GM18870 (cell line): ENCODE measurements at regions not wholly inside any gene's neighbourhood (a gene's known extent, or its start where the extent isn't known, plus 50 kb on each side); places are given as distances from the start of the nearest gene placed in this dataset.
"Not testable (repeated sequence)": the region's sequence is repeated elsewhere in the genome, so short reads cannot be mapped to it uniquely, and the experiment has no call there.

Experiments used
- ATAC-seq: cut with Tn5 transposase; IDR thresholded peaks from one replicate; pipeline ENCODE4 v1.9.1; 2021; ENCODE audit warnings: moderate library complexity; ENCODE audit not compliant: unreplicated experiment

DNA sequence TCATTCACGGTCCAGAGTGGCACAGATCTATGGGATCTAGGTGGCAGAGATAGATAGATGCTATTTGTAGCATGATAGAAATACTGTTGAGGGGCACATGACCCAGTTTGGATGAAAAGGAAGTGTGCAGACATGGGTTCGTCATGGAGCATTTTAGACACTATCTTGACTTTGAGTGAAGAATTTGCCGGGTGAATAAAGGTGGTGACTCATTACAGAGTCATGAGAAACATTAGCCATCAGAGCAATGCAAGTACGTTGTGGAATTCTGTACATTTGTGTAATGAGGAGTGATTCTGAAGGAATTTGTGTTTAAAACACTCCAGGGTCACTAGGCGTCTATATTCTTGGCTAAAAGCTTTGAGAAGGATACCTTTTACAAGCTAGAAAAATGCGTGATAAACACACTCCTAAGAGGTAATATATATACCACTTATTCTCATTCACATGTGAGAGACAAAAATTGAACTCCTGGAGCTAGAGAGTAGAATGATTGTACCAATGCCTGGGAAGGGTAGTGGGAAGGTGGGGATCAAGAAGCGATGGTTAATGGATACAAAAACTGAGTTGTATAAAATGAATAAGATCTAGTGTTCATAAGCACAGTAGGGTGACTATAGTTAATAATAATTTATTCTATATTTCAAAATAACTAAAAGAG is 593.7 kb upstream of the LUZP2 start:
- no peak for ATAC-seq

DNA sequence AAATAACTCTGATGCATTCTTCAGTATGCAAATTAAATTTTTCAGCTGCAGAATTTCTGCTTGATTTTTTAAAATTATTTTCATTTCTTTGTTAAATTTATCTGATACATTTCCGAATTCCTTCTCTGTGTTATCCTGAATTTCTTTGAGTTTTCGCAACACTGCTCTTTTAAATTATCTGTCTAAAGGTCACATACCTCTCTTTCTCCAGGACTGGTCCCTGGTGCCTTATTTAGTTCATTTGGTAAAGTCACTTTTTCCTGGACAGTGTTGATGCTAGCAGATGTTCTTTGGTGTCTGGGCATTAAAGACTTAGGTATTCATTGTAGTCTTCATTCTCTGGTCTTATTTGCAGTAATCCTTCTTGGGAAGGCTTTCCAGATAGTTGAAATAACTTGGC is 577.4 kb upstream of the LUZP2 start:
- no peak for ATAC-seq

GRCh38 chr11:23923357-23923756 is 573.5 kb upstream of the LUZP2 start:
- no peak for ATAC-seq

DNA sequence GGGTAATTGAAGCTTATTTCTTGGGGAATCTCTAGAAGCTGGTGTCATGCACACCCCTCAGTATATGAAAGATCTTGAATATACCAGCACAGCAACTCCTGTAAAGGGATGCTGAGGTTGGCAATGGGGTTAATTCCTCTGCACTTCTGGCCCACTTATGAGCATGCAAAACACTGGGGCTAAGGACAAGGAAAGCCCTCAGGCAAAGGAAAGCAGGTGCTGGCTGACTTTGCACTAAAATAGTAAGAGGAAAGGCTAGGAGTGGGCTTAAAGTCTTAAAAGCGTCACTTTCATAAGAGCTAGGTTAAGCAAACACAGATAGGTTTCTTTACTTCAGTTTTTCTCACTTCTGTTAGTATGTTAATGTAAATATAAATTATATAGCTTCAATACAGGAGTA is 572.6 kb upstream of the LUZP2 start:
- no peak for ATAC-seq

GRCh38 chr11:23931443-23931842 is 565.4 kb upstream of the LUZP2 start:
- no peak for ATAC-seq

DNA sequence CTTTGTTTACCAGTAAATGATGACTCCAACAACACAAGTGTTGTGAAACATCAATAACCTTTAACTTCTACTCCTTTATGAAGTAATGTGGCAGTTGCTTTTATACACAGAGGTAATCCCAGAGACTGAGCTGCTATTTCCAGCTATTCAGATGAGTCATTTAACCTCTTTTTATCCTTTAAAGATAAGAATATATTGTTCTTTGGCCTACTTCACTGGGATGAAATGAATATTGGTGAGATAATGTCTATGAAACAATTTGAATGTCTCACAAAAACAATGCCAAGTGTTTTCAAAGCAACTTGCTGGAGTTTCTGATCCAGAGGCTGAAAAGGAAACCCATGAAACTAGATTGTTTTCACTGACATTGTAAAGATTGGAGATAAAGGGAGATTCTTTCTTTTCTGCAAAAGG is 564.4 kb upstream of the LUZP2 start:
- ATAC-seq: no peak

GRCh38 chr11:23933721-23934120 is 563.1 kb upstream of the LUZP2 start:
- no peak for ATAC-seq

- not testable (repeated sequence) for ATAC-seq
Measured at GRCh38 chr11:23934671-23935270, 562.1 kb upstream of the LUZP2 start.

GRCh38 chr11:23942117-23942815 is 554.6 kb upstream of the LUZP2 start:
- not testable (repeated sequence) for ATAC-seq

- ATAC-seq: no peak
Measured at GRCh38 chr11:23944923-23945322, 551.9 kb upstream of the LUZP2 start.

GRCh38 chr11:23947883-23948282 is 549.0 kb upstream of the LUZP2 start:
- no peak for ATAC-seq

DNA sequence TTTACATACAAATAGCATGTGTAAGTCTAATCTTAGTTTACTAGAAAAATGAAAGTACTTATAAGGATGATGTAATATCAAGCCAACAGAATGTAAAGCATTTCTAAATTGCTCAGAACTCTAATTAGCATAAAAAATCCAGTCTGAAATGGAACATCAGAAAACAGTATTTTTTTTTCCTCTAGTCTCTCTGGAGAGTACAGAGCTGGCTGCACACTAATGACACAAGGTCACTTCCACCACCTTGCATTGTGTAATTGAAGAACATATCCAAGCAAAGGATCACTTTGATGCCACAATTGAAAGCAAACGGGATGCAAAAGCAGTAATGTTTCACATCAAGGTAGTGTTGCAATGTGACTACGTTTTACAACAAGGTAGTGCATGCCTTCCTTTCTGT is 548.0 kb upstream of the LUZP2 start:
- ATAC-seq: no peak

GRCh38 chr11:23953951-23954710 is 542.7 kb upstream of the LUZP2 start:
- ATAC-seq: no peak

GRCh38 chr11:23954730-23955129 is 542.1 kb upstream of the LUZP2 start:
- ATAC-seq: no peak

DNA sequence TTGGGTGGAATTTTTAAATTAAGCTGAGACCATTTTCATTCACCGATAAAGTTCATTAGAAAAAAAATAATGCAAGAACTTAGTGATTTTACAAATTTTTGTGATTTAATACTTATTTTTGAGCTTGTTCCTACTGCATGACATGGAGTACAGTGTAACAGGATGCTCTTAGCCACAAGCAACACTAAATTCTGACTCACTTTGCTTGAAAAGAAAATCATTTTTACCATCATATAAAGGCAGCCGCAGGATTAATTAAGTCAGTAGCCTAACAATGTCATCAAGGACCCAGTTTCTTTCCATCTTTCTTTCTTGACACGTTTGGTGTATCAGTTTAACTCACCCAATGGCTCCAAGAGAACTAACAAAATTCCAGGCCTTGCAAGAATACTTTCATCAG is 540.3 kb upstream of the LUZP2 start:
- no peak for ATAC-seq

DNA sequence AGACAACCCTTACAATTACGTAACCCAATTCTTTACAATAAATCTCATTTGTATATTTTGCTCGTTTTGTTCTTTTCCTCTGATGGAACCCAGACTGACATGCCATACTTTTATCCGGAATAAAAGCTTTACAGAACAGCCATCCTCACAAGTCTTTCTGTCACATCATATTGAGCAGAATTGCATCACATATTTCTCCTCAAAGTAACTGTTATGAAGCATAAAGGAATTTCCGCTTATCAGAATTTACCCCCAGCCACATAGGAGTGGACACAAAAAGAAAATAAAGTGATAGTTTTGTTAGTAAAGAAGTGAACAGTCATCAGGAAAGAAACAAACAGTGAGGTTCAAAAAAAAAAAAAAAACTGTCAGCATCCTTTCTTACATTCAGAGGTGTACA is 539.5 kb upstream of the LUZP2 start:
- ATAC-seq: no peak

GRCh38 chr11:23959462-23959861 is 537.4 kb upstream of the LUZP2 start:
- no peak for ATAC-seq

GRCh38 chr11:23961503-23962338 is 535.1 kb upstream of the LUZP2 start:
- no peak for ATAC-seq

DNA sequence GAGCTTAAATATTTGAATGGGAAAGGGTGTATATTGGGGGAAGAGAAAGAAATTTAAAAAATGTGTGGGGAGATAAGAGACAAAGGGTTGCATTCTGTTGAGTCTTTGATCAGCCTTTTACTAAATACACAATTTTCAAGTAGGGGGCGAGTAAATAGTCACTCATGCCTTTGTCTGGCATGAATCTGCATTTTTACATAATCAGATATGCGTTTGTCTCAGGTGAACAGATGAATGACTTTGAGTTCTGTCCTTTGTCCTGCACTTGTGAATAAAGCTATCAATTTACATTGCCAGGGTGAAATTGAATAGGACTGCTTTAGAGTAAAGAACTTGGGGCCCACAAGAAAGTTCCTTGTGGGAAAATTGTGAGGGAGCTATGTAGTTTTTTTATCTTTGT is 523.6 kb upstream of the LUZP2 start:
- ATAC-seq: no peak

DNA sequence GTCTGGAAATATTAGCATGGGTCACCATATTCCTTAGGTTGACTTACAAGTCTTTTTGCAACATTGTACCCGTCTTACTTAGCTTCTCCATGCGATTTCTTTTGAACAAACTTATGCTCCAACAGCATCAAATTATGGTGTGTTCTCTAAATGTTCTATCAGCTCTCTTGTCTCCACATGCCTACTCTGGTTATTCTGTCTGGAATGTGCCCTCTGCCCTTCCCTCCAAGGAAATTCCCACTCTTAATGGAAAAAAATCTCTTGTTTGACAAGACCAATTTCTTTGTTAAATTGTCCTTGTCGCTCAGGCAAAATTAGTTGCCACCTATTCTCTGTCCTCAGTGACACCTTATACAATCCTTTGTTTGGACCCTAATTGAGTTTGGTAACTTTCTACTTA is 522.8 kb upstream of the LUZP2 start:
- ATAC-seq: no peak

- ATAC-seq: no peak
Measured at GRCh38 chr11:23974601-23975000, 522.3 kb upstream of the LUZP2 start.
